Stimulated activated naive CD8-positive, alpha-beta T cell treated with anti-CD3 and anti-CD28 coated beads, Interleukin-15, Interleukin-2, amounts not matched to agents 100 ng/mL and 50 ng/mL, for 24 hours (primary cell): ENCODE measurements at regions not wholly inside any gene's neighbourhood (a gene's known extent, or its start where the extent isn't known, plus 50 kb on each side); places are given as distances from the start of the nearest gene placed in this dataset.
"Not testable (repeated sequence)": the region's sequence is repeated elsewhere in the genome, so short reads cannot be mapped to it uniquely, and the experiment has no call there.

ENCODE experiments used
- H3K27ac Mint-ChIP-seq: one replicate; pipeline ENCODE4 v1.8.0; 2021; ENCODE audit warnings: mild to moderate bottlenecking, mixed read lengths
- H3K27me3 Mint-ChIP-seq: one replicate; pipeline ENCODE4 v1.8.0; 2021; ENCODE audit warnings: mixed read lengths
- H3K36me3 Mint-ChIP-seq: one replicate; pipeline ENCODE4 v1.8.0; 2021; ENCODE audit warnings: low read depth, mixed read lengths
- H3K4me1 Mint-ChIP-seq: one replicate; pipeline ENCODE4 v1.8.0; 2021; ENCODE audit warnings: low read depth, mixed read lengths
- H3K4me3 Mint-ChIP-seq: one replicate; pipeline ENCODE4 v1.8.0; 2021; ENCODE audit warnings: mild to moderate bottlenecking, mixed read lengths
- H3K9me3 Mint-ChIP-seq: one replicate; pipeline ENCODE4 v1.8.0; 2021; ENCODE audit warnings: mixed read lengths

- Mint-ChIP-seq H3K36me3 (no peaks in the 10 kb centered on the region), H3K27ac (no peak overlapping the region), H3K27me3 (peaks cover 49% of the 10 kb centered on the region), H3K9me3 (no peaks in the 10 kb centered on the region), H3K4me1 (no peaks in the 10 kb centered on the region), H3K4me3 (no peak overlapping the region)
Measured at GRCh38 chr7:149666360-149666945, 106.9 kb downstream of the ZNF467 start.

GRCh38 chr7:149665618-149666017 lies 107.8 kb downstream of the ZNF467 start:
- H3K4me3 Mint-ChIP-seq, H3K27ac Mint-ChIP-seq, H3K9me3 Mint-ChIP-seq, H3K36me3 Mint-ChIP-seq, H3K4me1 Mint-ChIP-seq: not testable (repeated sequence)
- H3K27me3 Mint-ChIP-seq, result peaks cover 46% of the 10 kb centered on the region

- no peak overlapping the region for H3K4me3 Mint-ChIP-seq
- H3K9me3 Mint-ChIP-seq, result no peaks in the 10 kb centered on the region
Measured at GRCh38 chr7:149664666-149665065, 108.7 kb downstream of the ZNF467 start.

GRCh38 chr7:149664176-149664575 lies 109.2 kb downstream of the ZNF467 start:
- Mint-ChIP-seq H3K27ac (no peak overlapping the region), H3K36me3 (no peaks in the 10 kb centered on the region), H3K4me1 (no peaks in the 10 kb centered on the region), H3K27me3 (peaks cover 44% of the 10 kb centered on the region), H3K9me3 (no peaks in the 10 kb centered on the region), H3K4me3 (no peak overlapping the region)

More at GRCh38 chr7:149664666-149665065, 108.7 kb downstream of the ZNF467 start:
- H3K27ac Mint-ChIP-seq, result no peak overlapping the region
- no peaks in the 10 kb centered on the region for H3K4me1 Mint-ChIP-seq
- H3K27me3 Mint-ChIP-seq, result peaks cover 46% of the 10 kb centered on the region
- H3K36me3 Mint-ChIP-seq, result no peaks in the 10 kb centered on the region

- no peaks in the 10 kb centered on the region for H3K36me3 Mint-ChIP-seq
- no peaks in the 10 kb centered on the region for H3K4me1 Mint-ChIP-seq
- H3K27me3 Mint-ChIP-seq, result peaks cover 41% of the 10 kb centered on the region
- H3K4me3 Mint-ChIP-seq, result no peak overlapping the region
- no peak overlapping the region for H3K27ac Mint-ChIP-seq
- H3K9me3 Mint-ChIP-seq, result no peaks in the 10 kb centered on the region
Measured at GRCh38 chr7:149662591-149663095, 110.7 kb downstream of the ZNF467 start.

GRCh38 chr7:149655784-149656183 lies 117.6 kb downstream of the ZNF467 start:
- Mint-ChIP-seq H3K27ac (no peak overlapping the region), H3K9me3 (peaks cover 13% of the 10 kb centered on the region), H3K4me1 (no peaks in the 10 kb centered on the region), H3K36me3 (no peaks in the 10 kb centered on the region), H3K4me3 (no peak overlapping the region), H3K27me3 (peaks cover 44% of the 10 kb centered on the region)

- no peak overlapping the region for H3K27ac Mint-ChIP-seq
- peaks cover 13% of the 10 kb centered on the region for H3K9me3 Mint-ChIP-seq
- H3K4me3 Mint-ChIP-seq, result no peak overlapping the region
- peaks cover 45% of the 10 kb centered on the region for H3K27me3 Mint-ChIP-seq
- no peaks in the 10 kb centered on the region for H3K36me3 Mint-ChIP-seq
- H3K4me1 Mint-ChIP-seq, result no peaks in the 10 kb centered on the region
Measured at GRCh38 chr7:149654588-149654987, 118.8 kb downstream of the ZNF467 start.

GRCh38 chr7:149650190-149650589 lies 123.2 kb downstream of the ZNF467 start:
- not testable (repeated sequence) for H3K4me3 Mint-ChIP-seq, H3K4me1 Mint-ChIP-seq, H3K36me3 Mint-ChIP-seq, H3K27ac Mint-ChIP-seq
- Mint-ChIP-seq H3K27me3 (peaks cover 58% of the 10 kb centered on the region), H3K9me3 (peaks cover 13% of the 10 kb centered on the region)

- H3K27ac Mint-ChIP-seq, result no peak overlapping the region
Measured at GRCh38 chr7:149644754-149645153, 128.6 kb downstream of the ZNF467 start.

GRCh38 chr7:149642589-149642988 lies 130.8 kb downstream of the ZNF467 start:
- Mint-ChIP-seq H3K27ac (no peak overlapping the region), H3K4me1 (no peaks in the 10 kb centered on the region), H3K4me3 (no peak overlapping the region), H3K9me3 (no peaks in the 10 kb centered on the region), H3K27me3 (peaks cover 14% of the 10 kb centered on the region), H3K36me3 (no peaks in the 10 kb centered on the region)

More at GRCh38 chr7:149644754-149645153, 128.6 kb downstream of the ZNF467 start:
- no peaks in the 10 kb centered on the region for H3K36me3 Mint-ChIP-seq
- H3K4me1 Mint-ChIP-seq, result no peaks in the 10 kb centered on the region
- no peak overlapping the region for H3K4me3 Mint-ChIP-seq
- no peaks in the 10 kb centered on the region for H3K9me3 Mint-ChIP-seq
- peaks cover 30% of the 10 kb centered on the region for H3K27me3 Mint-ChIP-seq

- no peaks in the 10 kb centered on the region for H3K4me1 Mint-ChIP-seq
- H3K27me3 Mint-ChIP-seq, result peaks cover 9% of the 10 kb centered on the region
- H3K27ac Mint-ChIP-seq, result no peak overlapping the region
- H3K9me3 Mint-ChIP-seq, result no peaks in the 10 kb centered on the region
- no peak overlapping the region for H3K4me3 Mint-ChIP-seq
- no peaks in the 10 kb centered on the region for H3K36me3 Mint-ChIP-seq
Measured at GRCh38 chr7:149638566-149639320, 134.6 kb downstream of the ZNF467 start.

GRCh38 chr7:149637911-149638565 lies 135.3 kb downstream of the ZNF467 start:
- no peaks in the 10 kb centered on the region for H3K9me3 Mint-ChIP-seq
- H3K27ac Mint-ChIP-seq, result no peak overlapping the region
- H3K4me3 Mint-ChIP-seq, result no peak overlapping the region

GRCh38 chr7:149635561-149636329 lies 137.6 kb downstream of the ZNF467 start:
- H3K9me3 Mint-ChIP-seq, result no peaks in the 10 kb centered on the region
- H3K4me3 Mint-ChIP-seq, result no peak overlapping the region
- no peaks in the 10 kb centered on the region for H3K36me3 Mint-ChIP-seq
- no peak overlapping the region for H3K27ac Mint-ChIP-seq
- no peaks in the 10 kb centered on the region for H3K4me1 Mint-ChIP-seq
- H3K27me3 Mint-ChIP-seq, result peaks cover 4% of the 10 kb centered on the region

More at GRCh38 chr7:149637911-149638565, 135.3 kb downstream of the ZNF467 start:
- no peaks in the 10 kb centered on the region for H3K4me1 Mint-ChIP-seq
- peaks cover 9% of the 10 kb centered on the region for H3K27me3 Mint-ChIP-seq
- no peaks in the 10 kb centered on the region for H3K36me3 Mint-ChIP-seq

GRCh38 chr7:149633976-149634945 lies 136.7 kb upstream of the ZNF746 start:
- Mint-ChIP-seq H3K9me3 (no peaks in the 10 kb centered on the region), H3K27me3 (peaks cover 4% of the 10 kb centered on the region), H3K27ac (no peak overlapping the region), H3K36me3 (no peaks in the 10 kb centered on the region), H3K4me3 (no peak overlapping the region), H3K4me1 (no peaks in the 10 kb centered on the region)
